HCT116 (cell line): ENCODE measurements at regions not wholly inside any gene's neighbourhood (a gene's known extent, or its start where the extent isn't known, plus 50 kb on each side); places are given as distances from the start of the nearest gene placed in this dataset.

ENCODE experiments used
- EZH2 ChIP-seq: fragments of 200-600 bp; sonication (generic); IDR thresholded peaks from 2 replicates; pipeline ENCODE4 v1.6.1; 2017; ENCODE audit warnings: antibody characterized with exemption, mixed run types
- POLR2A ChIP-seq: IDR thresholded peaks from 2 replicates; pipeline ENCODE4 v1.7.0; 2011; ENCODE audit warnings: borderline replicate concordance; ENCODE audit not compliant: insufficient read depth, insufficient read length; ENCODE audit errors: extremely low read depth
- YY1 ChIP-seq: IDR thresholded peaks from 2 replicates; pipeline ENCODE4 v1.6.1; 2011; ENCODE audit warnings: low read length, low read depth, moderate library complexity, mild to moderate bottlenecking; ENCODE audit not compliant: insufficient replicate concordance; ENCODE audit errors: extremely low read depth

DNA sequence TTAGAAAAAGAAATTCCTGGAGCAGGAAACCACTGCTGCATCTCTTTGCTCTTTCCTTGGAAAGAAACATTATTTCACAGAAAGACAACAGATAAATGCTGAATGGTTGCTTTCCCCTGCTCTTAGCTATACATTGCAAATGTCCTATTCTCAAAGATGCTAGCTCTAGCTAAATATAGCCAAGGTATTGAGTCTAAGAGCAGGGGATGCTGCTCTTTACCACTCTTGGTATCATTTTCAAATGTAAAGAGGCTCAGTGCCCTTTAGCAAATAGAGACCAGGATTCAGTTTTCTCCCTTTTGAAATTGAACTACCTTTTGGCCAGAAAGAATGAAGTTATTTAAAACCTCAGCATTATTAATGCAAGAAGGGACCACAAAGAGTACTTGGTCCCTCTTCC, 104.0 kb upstream of the FUT8 start:
- TF ChIP-seq EZH2 (no peak), POLR2A (no peak), YY1 (no peak)
